ENCODE measurements at regions not wholly inside any gene's neighbourhood (a gene's known extent, or its start where the extent isn't known, plus 50 kb on each side); places are given as distances from the start of the nearest gene placed in this dataset.
A peak's percentile ranks its signal among the peaks of the same experiment; 100 is the strongest.

DNA sequence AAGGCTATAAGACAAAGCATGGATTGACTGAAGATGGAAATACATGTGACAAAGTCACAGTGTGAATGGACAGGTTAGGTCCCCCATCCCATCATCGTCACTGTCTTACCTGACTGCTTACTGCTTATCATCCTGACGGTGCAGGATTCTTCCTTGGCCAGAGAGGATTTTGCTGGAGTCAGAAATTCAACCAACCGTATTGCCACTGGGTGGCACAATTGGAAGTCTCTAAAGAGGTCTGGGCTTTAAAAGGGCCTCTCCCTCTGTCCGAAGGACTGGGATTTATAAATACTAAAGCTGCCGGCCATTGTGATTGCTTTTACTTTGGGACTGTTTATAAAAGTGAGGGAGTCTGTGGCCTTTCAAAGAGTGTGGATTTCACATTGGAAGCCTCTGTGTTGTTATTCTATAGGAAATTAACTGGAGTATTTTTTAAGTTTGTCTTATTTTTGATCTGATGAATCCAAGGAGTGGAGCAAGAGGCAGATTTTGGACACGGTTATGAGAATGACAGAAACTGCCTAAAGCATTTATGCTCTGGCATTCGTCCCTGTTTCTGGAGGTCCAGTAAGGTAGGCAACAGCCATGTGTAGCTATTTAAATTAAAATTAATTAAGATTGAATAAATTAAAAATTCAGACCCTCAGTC, 113.3 kb upstream of the CREB5 start:
- in situ Hi-C loops (cut with HindIII; ENCODE audit: low pct_unique_long_range_greater_than_20kb, low sequenced_read_pairs) = no loop called here

DNA sequence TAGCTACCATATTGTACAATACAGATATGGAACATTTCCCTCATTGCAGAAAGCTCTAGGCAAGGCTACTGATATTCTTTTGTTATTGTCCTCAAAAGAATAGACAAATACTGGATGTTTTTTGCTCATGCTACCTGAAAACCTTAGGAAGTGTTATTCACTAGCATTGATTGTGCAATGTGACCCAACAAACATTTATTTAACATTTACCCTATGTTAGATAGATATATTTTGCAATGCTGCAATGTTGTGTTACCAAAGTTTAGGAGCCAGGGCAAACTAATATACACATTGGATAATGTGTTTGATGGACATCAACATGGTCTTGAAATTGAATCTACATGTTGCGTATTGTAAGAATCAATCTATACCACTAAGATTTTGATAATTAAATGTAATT, 112.8 kb upstream of the CREB5 start:
- no peaks in the 10 kb centered on the region for H3K4me1 ChIP-seq (ENCODE audit: control insufficient read depth, insufficient read depth, low read length)
- no peaks in the 10 kb centered on the region for H3K9me3 ChIP-seq (ENCODE audit: control insufficient read depth, insufficient read depth, low read depth, low read length)
- intact Hi-C loops (cut with micrococcal nuclease; ENCODE audit: unreplicated experiment) = loop anchor here (5.0 to 10.0 kb wide), 3 partner anchors 88 to 553 kb away; no protein-coding TSS in a partner anchor
- H3K27ac ChIP-seq (ENCODE audit: low read length) = no peak overlapping the region
- BruUV-seq (replicated peaks) = no TSS peak
- peaks cover 4% of the 10 kb centered on the region; the same call in 1 of the 2 replicates for H3K27me3 ChIP-seq (ENCODE audit: control insufficient read depth, insufficient read depth, low read length)
- POLR2A ChIA-PET = interaction anchor here (0.6 kb wide), 1 partner anchor 111 kb away, joined by 8 read pairs; no protein-coding TSS in a partner anchor
- in situ Hi-C loops (cut with HindIII; ENCODE audit: low pct_unique_long_range_greater_than_20kb, low sequenced_read_pairs) = no loop called here
- no peaks in the 10 kb centered on the region for H3K36me3 ChIP-seq (ENCODE audit: control insufficient read depth, insufficient read depth, low read length)
- no peak for DNase-seq (ENCODE audit: low read depth, low spot score)
- ATAC-seq = no peak
- TF ChIP-seq, protein P1, sequence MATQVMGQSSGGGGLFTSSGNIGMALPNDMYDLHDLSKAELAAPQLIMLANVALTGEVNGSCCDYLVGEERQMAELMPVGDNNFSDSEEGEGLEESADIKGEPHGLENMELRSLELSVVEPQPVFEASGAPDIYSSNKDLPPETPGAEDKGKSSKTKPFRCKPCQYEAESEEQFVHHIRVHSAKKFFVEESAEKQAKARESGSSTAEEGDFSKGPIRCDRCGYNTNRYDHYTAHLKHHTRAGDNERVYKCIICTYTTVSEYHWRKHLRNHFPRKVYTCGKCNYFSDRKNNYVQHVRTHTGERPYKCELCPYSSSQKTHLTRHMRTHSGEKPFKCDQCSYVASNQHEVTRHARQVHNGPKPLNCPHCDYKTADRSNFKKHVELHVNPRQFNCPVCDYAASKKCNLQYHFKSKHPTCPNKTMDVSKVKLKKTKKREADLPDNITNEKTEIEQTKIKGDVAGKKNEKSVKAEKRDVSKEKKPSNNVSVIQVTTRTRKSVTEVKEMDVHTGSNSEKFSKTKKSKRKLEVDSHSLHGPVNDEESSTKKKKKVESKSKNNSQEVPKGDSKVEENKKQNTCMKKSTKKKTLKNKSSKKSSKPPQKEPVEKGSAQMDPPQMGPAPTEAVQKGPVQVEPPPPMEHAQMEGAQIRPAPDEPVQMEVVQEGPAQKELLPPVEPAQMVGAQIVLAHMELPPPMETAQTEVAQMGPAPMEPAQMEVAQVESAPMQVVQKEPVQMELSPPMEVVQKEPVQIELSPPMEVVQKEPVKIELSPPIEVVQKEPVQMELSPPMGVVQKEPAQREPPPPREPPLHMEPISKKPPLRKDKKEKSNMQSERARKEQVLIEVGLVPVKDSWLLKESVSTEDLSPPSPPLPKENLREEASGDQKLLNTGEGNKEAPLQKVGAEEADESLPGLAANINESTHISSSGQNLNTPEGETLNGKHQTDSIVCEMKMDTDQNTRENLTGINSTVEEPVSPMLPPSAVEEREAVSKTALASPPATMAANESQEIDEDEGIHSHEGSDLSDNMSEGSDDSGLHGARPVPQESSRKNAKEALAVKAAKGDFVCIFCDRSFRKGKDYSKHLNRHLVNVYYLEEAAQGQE (IDR thresholded peaks at IDR 0.05; ENCODE audit: insufficient read depth in 1 of 2, low read depth in 2 of 2, low read length in 1 of 2) = no peak
- TF ChIP-seq POLR2AphosphoS5 (IDR thresholded peaks at IDR 0.05; ENCODE audit: low read depth, low read length) = no peak
- TF ChIP-seq SIN3A (IDR thresholded peaks at IDR 0.05; ENCODE audit: borderline replicate concordance, insufficient read depth, low read depth, low read length) = no peak
- TF ChIP-seq, protein P2, sequence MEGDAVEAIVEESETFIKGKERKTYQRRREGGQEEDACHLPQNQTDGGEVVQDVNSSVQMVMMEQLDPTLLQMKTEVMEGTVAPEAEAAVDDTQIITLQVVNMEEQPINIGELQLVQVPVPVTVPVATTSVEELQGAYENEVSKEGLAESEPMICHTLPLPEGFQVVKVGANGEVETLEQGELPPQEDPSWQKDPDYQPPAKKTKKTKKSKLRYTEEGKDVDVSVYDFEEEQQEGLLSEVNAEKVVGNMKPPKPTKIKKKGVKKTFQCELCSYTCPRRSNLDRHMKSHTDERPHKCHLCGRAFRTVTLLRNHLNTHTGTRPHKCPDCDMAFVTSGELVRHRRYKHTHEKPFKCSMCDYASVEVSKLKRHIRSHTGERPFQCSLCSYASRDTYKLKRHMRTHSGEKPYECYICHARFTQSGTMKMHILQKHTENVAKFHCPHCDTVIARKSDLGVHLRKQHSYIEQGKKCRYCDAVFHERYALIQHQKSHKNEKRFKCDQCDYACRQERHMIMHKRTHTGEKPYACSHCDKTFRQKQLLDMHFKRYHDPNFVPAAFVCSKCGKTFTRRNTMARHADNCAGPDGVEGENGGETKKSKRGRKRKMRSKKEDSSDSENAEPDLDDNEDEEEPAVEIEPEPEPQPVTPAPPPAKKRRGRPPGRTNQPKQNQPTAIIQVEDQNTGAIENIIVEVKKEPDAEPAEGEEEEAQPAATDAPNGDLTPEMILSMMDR (IDR thresholded peaks at IDR 0.05) = no peak
- CTCF ChIA-PET = no interaction called here
- no peak overlapping the region for H3K4me3 ChIP-seq (ENCODE audit: low read depth in 2 of 2, low read length in 2 of 2)

More for the DNA sequence above, 113.3 kb upstream of the CREB5 start:
- CTCF ChIA-PET = no interaction called here
- intact Hi-C loops (cut with micrococcal nuclease; ENCODE audit: unreplicated experiment) = loop anchor here (5.0 to 10.0 kb wide), 3 partner anchors 88 to 553 kb away; no protein-coding TSS in a partner anchor
- TF ChIP-seq, protein P2 (IDR thresholded peaks at IDR 0.05) = peak; percentile 76
- TF ChIP-seq SIN3A (IDR thresholded peaks at IDR 0.05; ENCODE audit: borderline replicate concordance, insufficient read depth, low read depth, low read length) = no peak
- TF ChIP-seq, protein P1 (IDR thresholded peaks at IDR 0.05; ENCODE audit: insufficient read depth in 1 of 2, low read depth in 2 of 2, low read length in 1 of 2) = no peak
- no peak for TF ChIP-seq POLR2AphosphoS5 (IDR thresholded peaks at IDR 0.05; ENCODE audit: low read depth, low read length)
- TF ChIP-seq TCF7L2 (IDR thresholded peaks at IDR 0.05; ENCODE audit: low read depth, low read length) = no peak
- DNase-seq (ENCODE audit: low read depth, low spot score) (peak; percentile 28), ATAC-seq (peak; percentile 94)
- no peak overlapping the region for H3K4me3 ChIP-seq (ENCODE audit: low read depth in 2 of 2, low read length in 2 of 2)
- H3K27me3 ChIP-seq (ENCODE audit: control insufficient read depth, insufficient read depth, low read length) = peaks cover 2% of the 10 kb centered on the region; the same call in 1 of the 2 replicates
- H3K4me1 ChIP-seq (ENCODE audit: control insufficient read depth, insufficient read depth, low read length) = no peaks in the 10 kb centered on the region
- no peaks in the 10 kb centered on the region for H3K9me3 ChIP-seq (ENCODE audit: control insufficient read depth, insufficient read depth, low read depth, low read length)
- BruUV-seq (replicated peaks) = no TSS peak
- H3K36me3 ChIP-seq (ENCODE audit: control insufficient read depth, insufficient read depth, low read length) = no peaks in the 10 kb centered on the region
- POLR2A ChIA-PET = interaction anchor here (0.6 kb wide), 1 partner anchor 112 kb away, joined by 8 read pairs; no protein-coding TSS in a partner anchor
- no peak overlapping the region for H3K27ac ChIP-seq (ENCODE audit: low read length)

All from Panc1 (cell line).